ES-I3 (cell line): ENCODE measurements at regions not wholly inside any gene's neighbourhood (a gene's known extent, or its start where the extent isn't known, plus 50 kb on each side); places are given as distances from the start of the nearest gene placed in this dataset.

Experiments used
- H3K36me3 ChIP-seq: 2 replicates; pipeline ENCODE4 v1.6.1; 2013; ENCODE audit warnings: mild to moderate bottlenecking, low read length, control low read depth, moderate library complexity; ENCODE audit not compliant: insufficient read depth
- H3K4me1 ChIP-seq: 2 replicates; pipeline ENCODE4 v1.6.1; 2013; ENCODE audit warnings: mild to moderate bottlenecking, control low read depth, low read length; ENCODE audit not compliant: insufficient read depth
- H3K9ac ChIP-seq: 2 replicates; pipeline ENCODE4 v1.6.1; 2013; ENCODE audit warnings: low read depth, mild to moderate bottlenecking, low read length, moderate library complexity
- H3K9me3 ChIP-seq: 2 replicates; pipeline ENCODE4 v1.6.1; 2013; ENCODE audit warnings: mild to moderate bottlenecking, low read length, moderate library complexity; ENCODE audit not compliant: control insufficient read depth, insufficient read depth

DNA sequence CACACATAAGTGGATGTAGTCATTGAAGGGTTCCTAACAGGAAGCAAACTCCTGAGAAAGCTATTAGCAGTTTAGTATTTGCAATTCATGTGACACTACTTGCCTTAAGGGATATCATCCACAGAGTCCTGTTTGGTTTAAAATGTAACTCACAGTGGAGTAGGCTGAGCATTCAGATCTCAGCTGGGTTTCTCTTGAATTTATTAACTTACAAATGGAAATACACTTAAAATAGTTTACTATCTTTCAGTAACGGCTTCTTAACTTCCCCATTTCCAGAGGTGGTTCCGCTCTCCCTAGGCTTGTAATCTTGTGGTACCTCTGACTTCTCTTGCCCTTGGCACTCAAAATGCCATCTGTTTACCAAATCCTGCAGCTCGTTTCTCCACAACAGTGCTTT, 660.7 kb upstream of the ADAMTS16 start:
- Histone ChIP-seq H3K4me1 (peaks cover 6% of the 10 kb centered on the region; the same call in 1 of the 2 replicates), H3K9me3 (no peaks in the 10 kb centered on the region), H3K36me3 (no peaks in the 10 kb centered on the region), H3K9ac (no peak overlapping the region)

DNA sequence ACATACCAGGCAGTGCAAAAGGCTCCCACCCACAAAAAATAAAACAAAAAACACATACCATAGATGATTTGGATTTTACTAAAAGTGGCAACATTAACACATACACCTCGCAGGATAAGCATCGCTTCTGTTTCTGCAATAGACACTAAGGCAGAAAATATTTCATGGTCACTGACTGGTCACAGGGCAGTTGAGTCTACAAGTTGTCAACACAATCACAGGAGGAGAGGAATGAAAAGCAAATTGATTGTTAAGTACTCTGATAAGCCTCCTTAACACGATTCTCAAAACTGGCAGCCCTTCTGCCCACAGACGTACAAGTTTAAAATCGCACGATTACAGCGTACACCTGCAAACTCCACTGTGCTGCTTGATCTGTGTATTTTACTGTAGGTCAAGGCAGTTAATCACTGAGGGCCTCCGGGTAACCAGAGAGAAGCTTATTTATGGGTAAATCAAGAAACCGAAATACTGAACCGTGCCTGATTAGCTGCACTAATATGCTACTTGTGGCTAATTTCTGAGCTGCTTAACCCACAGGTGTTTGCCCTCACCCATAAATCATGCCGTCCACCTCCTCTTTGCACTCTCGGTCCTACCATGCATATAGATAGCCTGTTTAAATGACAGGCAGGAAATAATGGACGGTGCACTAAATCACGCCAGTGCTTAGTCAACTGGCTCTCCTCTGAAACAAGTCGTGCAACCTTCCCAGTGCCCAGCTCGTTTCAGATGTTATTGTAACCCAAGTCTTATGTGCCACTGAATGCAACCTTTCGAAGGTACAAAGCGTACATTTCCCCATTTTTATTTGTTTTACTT, 659.4 kb upstream of the ADAMTS16 start:
- Histone ChIP-seq H3K36me3 (no peaks in the 10 kb centered on the region), H3K9me3 (no peaks in the 10 kb centered on the region), H3K9ac (no peak overlapping the region), H3K4me1 (peaks cover 4% of the 10 kb centered on the region; the same call in 1 of the 2 replicates)

DNA sequence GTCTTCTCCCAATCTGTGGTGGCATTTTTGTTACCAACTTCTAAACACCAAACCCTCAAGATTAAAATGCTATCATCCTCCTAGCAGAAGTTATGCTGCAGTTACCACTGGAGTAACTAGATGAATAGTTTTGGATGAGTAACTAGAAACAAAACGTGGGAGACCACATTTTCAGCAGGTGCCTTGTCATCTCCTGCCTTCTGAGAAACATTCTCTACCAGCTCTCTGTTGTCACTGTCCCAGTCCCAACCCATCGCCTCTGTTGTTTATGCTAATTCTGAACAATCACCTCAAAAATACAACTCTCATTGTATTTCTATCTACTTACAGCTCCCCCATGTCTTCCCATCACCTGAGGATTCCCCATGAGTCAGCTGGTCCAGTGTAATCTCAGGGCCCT, 652.5 kb upstream of the ADAMTS16 start:
- no peak overlapping the region for H3K9ac ChIP-seq
- H3K4me1 ChIP-seq: no peaks in the 10 kb centered on the region
- H3K36me3 ChIP-seq: no peaks in the 10 kb centered on the region
- H3K9me3 ChIP-seq: no peaks in the 10 kb centered on the region

DNA sequence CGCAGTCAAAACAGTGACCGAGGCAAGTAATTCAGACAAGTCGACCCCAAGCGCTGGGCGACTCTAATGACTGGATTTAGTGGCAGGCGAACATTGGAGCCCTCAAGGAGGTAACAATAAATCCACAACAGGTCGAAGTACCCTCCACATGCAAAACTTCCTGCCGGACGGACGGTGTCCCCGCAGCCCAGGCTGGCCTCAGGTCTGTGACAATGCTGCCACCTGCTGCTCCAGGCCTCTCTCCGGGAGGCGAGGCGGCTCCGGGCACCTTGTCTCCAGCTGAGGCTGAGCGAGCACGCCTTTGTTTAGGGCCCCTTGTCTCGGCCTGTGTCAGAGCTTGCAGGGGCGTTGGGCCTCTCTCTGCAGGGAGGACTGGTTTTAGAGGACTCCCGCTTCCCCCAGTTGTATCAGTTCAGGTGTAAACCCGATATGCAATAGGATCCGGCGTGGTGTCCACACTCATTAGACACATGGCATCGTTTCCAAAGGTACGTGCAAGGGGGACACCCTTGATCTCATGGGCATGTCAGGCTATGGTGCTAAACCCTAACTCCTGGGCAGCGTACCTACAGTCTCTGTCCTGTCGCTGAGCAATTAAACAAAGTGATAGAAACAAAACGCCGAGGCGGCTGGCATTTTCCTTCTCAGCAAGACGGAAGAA, 628.0 kb upstream of the ADAMTS16 start:
- no peaks in the 10 kb centered on the region for H3K9me3 ChIP-seq
- H3K4me1 ChIP-seq: peaks cover 4% of the 10 kb centered on the region
- no peaks in the 10 kb centered on the region for H3K36me3 ChIP-seq
- no peak overlapping the region for H3K9ac ChIP-seq

DNA sequence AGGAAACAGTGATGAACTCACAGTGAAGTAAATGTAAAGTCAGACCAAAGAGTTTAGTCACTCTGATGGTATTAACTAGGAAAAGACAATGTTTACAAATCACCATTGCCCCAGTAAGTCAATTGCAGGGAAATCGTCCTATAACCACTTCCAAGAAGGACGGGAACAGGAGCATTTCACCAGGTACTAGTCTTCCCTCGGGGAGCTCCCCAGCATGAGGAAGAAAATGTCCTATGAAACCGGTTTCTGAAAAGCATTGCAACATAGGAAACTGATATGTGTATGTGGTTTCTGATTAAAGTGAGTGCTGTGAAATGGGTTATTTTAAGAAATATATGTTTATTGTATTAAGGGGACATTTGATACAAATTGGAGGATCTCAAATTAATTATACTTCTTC, 626.7 kb upstream of the ADAMTS16 start:
- no peak overlapping the region for H3K9ac ChIP-seq
- no peaks in the 10 kb centered on the region for H3K36me3 ChIP-seq
- H3K9me3 ChIP-seq: no peaks in the 10 kb centered on the region
- peaks cover 4% of the 10 kb centered on the region for H3K4me1 ChIP-seq

DNA sequence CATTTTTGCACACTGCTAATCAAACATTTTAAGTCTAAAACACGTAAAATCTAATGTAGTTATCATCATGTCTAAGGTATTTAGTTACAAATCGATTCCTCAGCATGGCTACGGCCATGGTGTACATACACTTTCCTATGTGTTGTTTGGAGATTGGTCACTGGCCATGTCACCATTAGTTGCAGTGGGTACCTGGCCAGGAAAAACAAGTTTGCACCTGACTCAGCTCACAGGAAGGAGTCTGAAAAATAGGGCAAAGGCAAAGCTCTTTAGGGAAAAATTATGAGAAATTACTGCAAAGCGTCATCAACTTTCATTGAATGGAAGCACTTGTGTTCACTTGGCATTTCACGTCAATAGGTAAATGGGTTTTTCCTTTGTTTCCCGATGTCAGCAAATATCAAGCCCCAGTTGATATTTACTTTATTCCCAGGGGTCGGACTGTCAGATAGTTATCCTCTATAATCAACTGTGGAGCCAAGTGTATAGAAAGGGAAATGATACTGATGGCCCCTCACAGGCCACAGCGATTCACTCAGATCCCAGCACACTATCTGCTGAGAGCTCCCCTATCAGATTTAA, 626.0 kb upstream of the ADAMTS16 start:
- H3K9ac ChIP-seq: no peak overlapping the region
- no peaks in the 10 kb centered on the region for H3K9me3 ChIP-seq
- H3K36me3 ChIP-seq: no peaks in the 10 kb centered on the region
- peaks cover 8% of the 10 kb centered on the region for H3K4me1 ChIP-seq

DNA sequence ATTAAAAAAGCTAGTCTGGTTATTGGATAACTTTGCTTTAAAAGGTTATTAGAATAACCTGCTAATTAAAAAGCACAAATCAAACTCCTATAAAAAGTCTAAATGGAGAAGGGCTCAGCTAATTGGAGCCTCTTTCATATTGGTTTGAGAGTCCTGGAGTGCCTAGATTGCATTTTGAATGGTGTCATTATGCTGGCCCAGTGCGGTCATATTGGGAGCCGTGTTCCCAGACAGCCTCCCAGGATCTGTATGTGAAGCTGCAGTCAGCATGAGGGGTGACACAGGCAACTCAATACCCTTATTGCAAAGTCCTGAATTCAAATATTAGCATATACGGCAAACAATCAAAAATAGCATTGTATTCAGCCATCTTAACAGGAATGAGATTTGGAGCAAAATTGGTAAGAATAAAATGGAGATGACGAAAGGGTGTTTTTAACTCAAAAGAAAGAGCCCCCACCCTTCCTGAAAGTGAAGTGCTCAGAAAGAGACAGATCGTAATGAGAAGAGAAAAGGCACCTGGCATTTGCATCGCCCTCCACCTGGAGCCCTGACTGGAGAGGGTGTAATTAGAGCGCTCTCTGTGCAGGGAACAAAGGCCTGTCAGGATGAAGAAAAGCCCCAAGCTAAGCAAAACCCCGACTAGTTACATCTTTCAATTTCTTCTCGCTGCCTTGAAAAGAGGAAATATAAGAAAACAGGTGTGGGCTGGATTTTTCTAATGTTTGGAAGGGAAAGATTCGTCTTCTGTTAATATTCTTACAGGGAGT, 621.0 kb upstream of the ADAMTS16 start:
- Histone ChIP-seq H3K36me3 (no peaks in the 10 kb centered on the region), H3K9me3 (no peaks in the 10 kb centered on the region), H3K4me1 (peaks cover 11% of the 10 kb centered on the region; the same call in 1 of the 2 replicates), H3K9ac (no peak overlapping the region)

DNA sequence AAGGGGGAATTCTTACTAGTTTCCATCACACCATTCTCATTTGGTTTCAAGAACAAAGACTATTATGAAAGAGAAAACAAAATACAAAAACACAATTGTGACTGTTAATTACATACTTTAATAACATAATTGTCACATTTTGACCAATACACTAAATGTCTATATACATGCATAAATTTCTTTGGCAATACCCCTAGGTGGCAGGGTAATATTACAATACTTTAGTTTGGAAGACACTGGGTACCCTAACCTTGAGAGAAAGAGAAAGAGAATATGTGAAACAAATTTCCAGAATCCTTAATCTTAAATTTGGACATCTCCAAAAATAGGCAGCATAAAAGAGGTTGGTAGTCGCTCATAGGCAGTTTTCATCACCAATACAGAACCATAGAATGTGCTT, 619.6 kb upstream of the ADAMTS16 start:
- no peaks in the 10 kb centered on the region for H3K36me3 ChIP-seq
- H3K9ac ChIP-seq: no peak overlapping the region
- no peaks in the 10 kb centered on the region for H3K9me3 ChIP-seq
- H3K4me1 ChIP-seq: peaks cover 11% of the 10 kb centered on the region; the same call in 1 of the 2 replicates

DNA sequence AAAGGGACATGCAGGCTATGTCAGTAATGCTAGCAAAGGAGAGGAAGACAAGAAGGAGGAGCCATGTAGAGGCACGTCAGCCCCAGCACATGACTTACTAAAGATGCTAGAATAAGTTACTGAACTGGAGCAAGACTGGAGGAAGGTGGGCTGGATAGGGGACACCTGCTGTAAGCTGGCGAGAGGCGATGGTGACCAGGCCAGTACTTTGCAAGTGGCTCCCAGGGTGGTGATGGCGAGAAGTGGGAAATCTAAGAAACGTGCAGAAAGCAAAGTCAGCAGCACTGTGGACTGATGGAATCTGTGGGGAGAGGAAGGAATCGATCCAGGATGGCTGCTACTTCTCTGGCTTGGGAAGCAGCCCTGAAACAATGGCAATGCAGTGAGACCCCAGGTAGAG, 617.1 kb upstream of the ADAMTS16 start:
- no peak overlapping the region for H3K9ac ChIP-seq
- H3K36me3 ChIP-seq: no peaks in the 10 kb centered on the region

DNA sequence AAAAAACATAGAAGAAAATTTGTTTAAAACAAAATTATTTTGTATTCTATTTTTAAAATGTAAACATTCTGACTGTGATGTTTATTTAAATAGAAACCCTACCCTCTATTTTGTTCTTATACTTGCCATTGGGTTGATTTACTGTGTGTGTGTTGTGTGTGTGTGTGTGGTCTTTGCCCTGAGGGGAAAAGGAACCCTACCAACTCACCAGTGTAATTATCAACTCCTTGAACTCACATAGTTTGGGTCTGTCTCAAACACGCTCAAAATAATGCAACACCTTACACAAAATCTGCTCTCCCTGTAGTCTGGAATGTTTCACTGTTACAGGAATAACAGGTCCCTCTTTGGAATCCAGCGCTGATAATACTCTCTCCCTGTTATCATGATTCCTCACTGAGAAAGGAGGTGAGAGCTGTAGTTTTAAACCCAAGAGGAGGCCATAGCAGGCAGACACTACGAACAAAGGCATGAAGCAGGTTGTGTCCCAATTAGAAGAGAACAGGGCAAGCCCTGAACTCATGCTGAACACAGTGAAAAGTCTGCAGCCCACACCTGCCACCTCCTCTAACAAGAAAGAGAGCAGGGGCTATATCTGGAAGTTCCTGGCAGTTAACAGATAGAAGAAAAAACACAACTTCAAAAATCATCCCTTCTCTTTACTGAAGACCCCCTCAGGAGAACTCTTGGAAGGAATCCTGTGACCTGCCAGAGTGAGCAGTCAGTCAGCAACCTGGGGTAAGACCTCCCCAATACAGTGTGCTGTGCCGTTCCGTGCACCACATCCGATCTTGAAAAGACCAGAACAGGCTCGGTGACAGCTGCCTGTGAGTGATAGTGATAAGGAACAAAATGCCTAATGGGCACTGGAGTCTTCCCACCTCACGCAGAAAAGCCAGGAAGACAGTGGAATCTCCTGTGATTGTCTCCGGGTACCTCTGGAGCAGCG, 608.1 kb upstream of the ADAMTS16 start:
- Histone ChIP-seq H3K36me3 (no peaks in the 10 kb centered on the region), H3K4me1 (no peaks in the 10 kb centered on the region), H3K9me3 (no peaks in the 10 kb centered on the region; the same call in none of the 2 replicates), H3K9ac (no peak overlapping the region)

More for the DNA sequence above, 617.1 kb upstream of the ADAMTS16 start:
- peaks cover 11% of the 10 kb centered on the region; the same call in 1 of the 2 replicates for H3K4me1 ChIP-seq
- H3K9me3 ChIP-seq: no peaks in the 10 kb centered on the region

DNA sequence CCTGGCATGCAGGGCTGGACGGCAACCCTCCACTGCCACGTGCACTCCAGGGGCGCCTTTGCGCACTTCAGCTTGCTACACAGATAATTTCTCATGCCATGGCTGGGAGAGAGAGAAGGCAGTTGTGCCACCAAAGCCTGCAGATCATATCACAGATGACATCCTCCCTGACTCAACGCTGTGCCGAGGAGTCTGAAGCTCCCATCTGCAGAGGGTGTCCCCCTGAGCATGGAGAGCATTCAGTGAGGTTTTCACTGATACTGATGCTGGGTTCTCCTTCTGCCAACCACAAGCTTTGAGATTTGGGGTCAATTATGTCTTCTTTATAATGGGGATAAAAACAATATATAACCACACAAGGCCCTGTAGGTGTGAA, 607.4 kb upstream of the ADAMTS16 start:
- Histone ChIP-seq H3K9ac (no peak overlapping the region), H3K9me3 (no peaks in the 10 kb centered on the region; the same call in none of the 2 replicates), H3K36me3 (no peaks in the 10 kb centered on the region), H3K4me1 (no peaks in the 10 kb centered on the region)

DNA sequence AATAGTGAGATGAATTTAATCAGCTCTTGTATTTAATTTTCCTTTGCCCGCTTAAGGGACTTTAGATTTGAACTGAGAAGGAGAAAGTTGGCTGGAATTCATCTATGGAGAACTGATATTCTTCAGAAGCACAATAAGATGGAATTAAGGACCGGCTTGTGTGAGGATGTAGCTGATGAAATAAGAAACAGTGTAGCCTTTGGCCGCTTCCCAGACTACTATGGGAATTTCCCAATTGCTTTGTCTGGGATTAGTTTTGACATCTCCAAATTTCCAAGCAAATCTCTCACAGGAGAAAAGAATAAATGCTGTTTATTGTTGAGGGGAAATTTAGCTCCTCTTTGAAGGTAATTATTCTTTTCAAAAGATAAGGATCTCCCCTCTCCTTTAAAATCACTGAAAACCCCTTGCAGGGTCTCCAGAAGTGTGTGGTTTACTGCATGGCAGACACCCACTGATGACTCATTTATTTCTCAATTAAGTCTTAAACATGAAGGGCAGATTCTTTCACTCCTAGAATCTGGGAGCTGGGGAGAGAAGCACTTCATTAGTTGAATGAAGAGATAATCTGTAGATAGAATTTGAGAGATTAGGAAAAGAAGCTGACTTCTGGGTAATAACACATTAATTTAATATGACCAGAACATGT, 606.5 kb upstream of the ADAMTS16 start:
- H3K4me1 ChIP-seq: no peaks in the 10 kb centered on the region
- H3K9me3 ChIP-seq: no peaks in the 10 kb centered on the region; the same call in none of the 2 replicates
- no peaks in the 10 kb centered on the region for H3K36me3 ChIP-seq
- H3K9ac ChIP-seq: no peak overlapping the region

DNA sequence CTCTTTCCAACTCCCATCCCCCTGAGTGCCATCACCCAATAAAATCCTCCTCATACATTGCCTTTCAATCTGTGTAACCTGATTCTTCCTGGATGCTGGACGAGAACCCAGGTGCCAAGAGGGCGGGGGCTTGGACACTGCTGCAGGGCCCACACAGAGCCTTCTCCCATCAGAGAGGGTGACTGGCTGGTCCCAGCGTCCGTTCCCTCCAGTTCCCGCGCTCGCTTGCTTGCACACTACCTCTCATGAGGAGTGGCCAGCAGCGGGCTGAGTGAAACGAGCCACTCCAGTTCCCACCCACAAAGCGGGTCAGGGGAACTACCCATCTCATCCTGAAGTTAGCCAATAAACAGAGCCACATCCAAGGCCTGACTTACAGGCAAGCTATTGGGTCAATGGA, 602.6 kb upstream of the ADAMTS16 start:
- Histone ChIP-seq H3K9me3 (no peaks in the 10 kb centered on the region; the same call in none of the 2 replicates), H3K4me1 (no peaks in the 10 kb centered on the region), H3K36me3 (no peaks in the 10 kb centered on the region), H3K9ac (no peak overlapping the region)
